A673 (cell line): ENCODE measurements at regions not wholly inside any gene's neighbourhood (a gene's known extent, or its start where the extent isn't known, plus 50 kb on each side); places are given as distances from the start of the nearest gene placed in this dataset.

Experiments
- BruUV-seq: library from RNA; stranded (reverse); fragments of 400-500 nt; replicated peaks from 2 replicates; lab custom pipeline; 2021; lab: Mats Ljungman, UMichigan
- CTCF ChIA-PET: fragments of 300-600 bp; sonication (Branson Sonifier 250); formaldehyde crosslinking; loops from one replicate; lab custom pipeline; 2022; ENCODE audit warnings: antibody characterized with exemption; lab: Charles Lee
- POLR2A ChIA-PET: fragments of 300-600 bp; sonication (Branson Sonifier 250); formaldehyde crosslinking; loops from one replicate; lab custom pipeline; 2022; ENCODE audit warnings: antibody characterized with exemption; ENCODE audit not compliant: low non-redundant PET; lab: Charles Lee
- DNase-seq: peaks from one replicate; pipeline ENCODE4 v3.0.0-alpha.2; 2015; ENCODE audit warnings: low spot score
- H3K27ac ChIP-seq: fragments of 200-600 bp; sonication (generic); 2 replicates; pipeline ENCODE4 v1.5.1; 2016; ENCODE audit warnings: mixed run types, low read depth, mild to moderate bottlenecking, mixed read lengths, antibody characterized with exemption, low read length; ENCODE audit not compliant: poor library complexity, severe bottlenecking
- H3K27me3 ChIP-seq: fragments of 200-600 bp; sonication (generic); replicated peaks from 2 replicates; pipeline ENCODE4 v1.6.1; 2017; ENCODE audit warnings: mixed run types, low read depth, mild to moderate bottlenecking, mixed read lengths, antibody characterized with exemption, low read length; ENCODE audit not compliant: insufficient read depth, poor library complexity
- H3K36me3 ChIP-seq: fragments of 200-600 bp; sonication (generic); 2 replicates; pipeline ENCODE4 v1.6.1; 2016; ENCODE audit warnings: mixed run types, mild to moderate bottlenecking, mixed read lengths, antibody characterized with exemption, low read length; ENCODE audit not compliant: insufficient read depth, poor library complexity, severe bottlenecking
- H3K4me1 ChIP-seq: fragments of 200-600 bp; sonication (generic); 2 replicates; pipeline ENCODE4 v1.6.1; 2017; ENCODE audit warnings: mixed run types, mild to moderate bottlenecking, mixed read lengths, antibody characterized with exemption, low read length; ENCODE audit not compliant: insufficient read depth, poor library complexity, severe bottlenecking
- H3K4me3 ChIP-seq: fragments of 200-600 bp; sonication (generic); 2 replicates; pipeline ENCODE4 v1.5.1; 2016; ENCODE audit warnings: low read depth, mixed run types, mild to moderate bottlenecking, mixed read lengths, low read length; ENCODE audit not compliant: poor library complexity, severe bottlenecking
- H3K9me3 ChIP-seq: fragments of 200-600 bp; sonication (generic); 2 replicates; pipeline ENCODE4 v1.6.1; 2016; ENCODE audit warnings: mixed run types, low read depth, mild to moderate bottlenecking, mixed read lengths, antibody characterized with exemption, low read length; ENCODE audit not compliant: poor library complexity, severe bottlenecking
- EZH2 ChIP-seq: fragments of 200-600 bp; sonication (generic); IDR thresholded peaks from 2 replicates; pipeline ENCODE4 v1.6.1; 2017; ENCODE audit warnings: borderline replicate concordance, low read depth, mild to moderate bottlenecking, mixed read lengths, antibody characterized with exemption, low read length; ENCODE audit not compliant: poor library complexity, severe bottlenecking
- intact Hi-C: fragments of 100-400 bp; cut with micrococcal nuclease; formaldehyde crosslinking; loops from one replicate; pipeline ENCODE4 v1.10.0; 2022; ENCODE audit not compliant: unreplicated experiment
- TF ChIP-seq, protein P1 (sequence below): fragments of 300-800, 200-600 bp; sonication (generic); conservative IDR thresholded peaks from 2 replicates; pipeline ENCODE4 v1.5.1; 2017; ENCODE audit warnings: low read depth, mild to moderate bottlenecking, antibody characterized with exemption, low read length, moderate library complexity, mixed read lengths

DNA sequence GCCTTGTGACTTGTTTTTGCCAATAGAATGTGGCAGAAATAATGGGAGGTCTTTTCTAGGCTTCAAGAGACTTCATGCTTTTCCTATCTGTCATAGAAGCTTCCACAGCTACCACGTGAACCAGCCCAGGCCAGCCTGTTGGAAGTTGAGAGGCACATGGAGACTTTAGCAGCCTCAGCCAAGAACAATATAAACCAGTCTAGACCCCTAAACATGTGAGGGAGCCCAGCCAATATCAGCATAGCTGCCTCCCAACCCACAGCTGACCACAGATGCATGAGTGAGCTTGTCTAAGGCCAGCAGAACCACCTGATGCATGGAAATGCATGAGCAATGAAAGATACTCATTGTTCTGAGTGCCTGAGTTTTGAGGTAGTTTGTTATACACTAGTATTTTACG, 540.7 kb upstream of the BTBD3 start:
- Histone ChIP-seq H3K27me3 (no peaks in the 10 kb centered on the region), H3K9me3 (no peaks in the 10 kb centered on the region), H3K36me3 (no peaks in the 10 kb centered on the region), H3K4me3 (no peak overlapping the region), H3K27ac (no peak overlapping the region), H3K4me1 (peaks cover 19% of the 10 kb centered on the region)
- intact Hi-C loops = loop anchor here (5.0 kb wide), 1 partner anchor 835 kb away; no protein-coding TSS in a partner anchor
- ChIA-PET POLR2A (no interaction called here), CTCF (no interaction called here)
- TF ChIP-seq, protein P1, sequence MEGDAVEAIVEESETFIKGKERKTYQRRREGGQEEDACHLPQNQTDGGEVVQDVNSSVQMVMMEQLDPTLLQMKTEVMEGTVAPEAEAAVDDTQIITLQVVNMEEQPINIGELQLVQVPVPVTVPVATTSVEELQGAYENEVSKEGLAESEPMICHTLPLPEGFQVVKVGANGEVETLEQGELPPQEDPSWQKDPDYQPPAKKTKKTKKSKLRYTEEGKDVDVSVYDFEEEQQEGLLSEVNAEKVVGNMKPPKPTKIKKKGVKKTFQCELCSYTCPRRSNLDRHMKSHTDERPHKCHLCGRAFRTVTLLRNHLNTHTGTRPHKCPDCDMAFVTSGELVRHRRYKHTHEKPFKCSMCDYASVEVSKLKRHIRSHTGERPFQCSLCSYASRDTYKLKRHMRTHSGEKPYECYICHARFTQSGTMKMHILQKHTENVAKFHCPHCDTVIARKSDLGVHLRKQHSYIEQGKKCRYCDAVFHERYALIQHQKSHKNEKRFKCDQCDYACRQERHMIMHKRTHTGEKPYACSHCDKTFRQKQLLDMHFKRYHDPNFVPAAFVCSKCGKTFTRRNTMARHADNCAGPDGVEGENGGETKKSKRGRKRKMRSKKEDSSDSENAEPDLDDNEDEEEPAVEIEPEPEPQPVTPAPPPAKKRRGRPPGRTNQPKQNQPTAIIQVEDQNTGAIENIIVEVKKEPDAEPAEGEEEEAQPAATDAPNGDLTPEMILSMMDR = no peak
- no peak for TF ChIP-seq EZH2
- DNase-seq = no peak
- no TSS peak for BruUV-seq

DNA sequence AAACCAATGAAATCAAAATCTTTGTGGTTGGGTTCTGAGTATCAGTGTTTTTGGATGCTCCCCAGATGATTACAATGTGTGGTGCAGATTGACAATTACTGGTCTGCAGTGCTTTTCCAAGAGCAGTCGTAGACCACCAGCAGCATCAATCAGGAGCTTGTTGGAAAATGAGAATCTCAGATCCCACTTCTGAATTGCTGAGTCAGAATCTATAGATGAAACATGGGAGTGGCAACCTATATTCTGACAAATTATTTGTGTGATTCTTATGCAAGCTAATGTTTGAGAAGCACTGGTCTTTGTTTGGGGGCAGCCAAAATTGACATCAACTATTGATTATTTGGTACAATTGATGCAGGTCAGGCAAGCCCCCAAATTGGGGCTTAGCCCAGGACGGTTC, 539.9 kb upstream of the BTBD3 start:
- Histone ChIP-seq H3K4me3 (no peak overlapping the region), H3K27me3 (no peaks in the 10 kb centered on the region), H3K27ac (no peak overlapping the region), H3K4me1 (peaks cover 19% of the 10 kb centered on the region), H3K9me3 (no peaks in the 10 kb centered on the region), H3K36me3 (no peaks in the 10 kb centered on the region)
- intact Hi-C loops = loop anchor here (5.0 kb wide), 1 partner anchor 835 kb away; no protein-coding TSS in a partner anchor
- TF ChIP-seq EZH2 = no peak
- TF ChIP-seq, protein P1 = no peak
- CTCF ChIA-PET = no interaction called here
- POLR2A ChIA-PET = no interaction called here
- DNase-seq = no peak
- no TSS peak for BruUV-seq

DNA sequence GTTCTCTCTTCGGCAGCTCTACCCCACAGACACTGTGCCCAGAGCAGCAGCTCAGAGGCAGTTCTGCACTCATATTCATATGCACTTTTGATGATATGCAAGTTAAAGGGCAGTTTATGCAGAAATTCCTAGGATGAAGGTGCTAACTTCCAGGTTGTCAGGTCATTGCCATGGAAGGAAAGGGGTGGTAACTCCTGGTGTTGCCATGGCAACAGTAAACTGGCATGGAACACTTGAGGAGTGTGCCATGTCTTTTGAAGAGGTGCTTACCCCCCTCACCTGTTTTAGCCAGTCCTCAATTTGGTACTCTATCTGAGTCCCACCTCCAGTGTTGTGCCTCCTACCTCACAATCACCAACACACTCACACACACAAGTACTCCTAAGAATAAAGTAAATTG, 539.4 kb upstream of the BTBD3 start:
- Histone ChIP-seq H3K27me3 (no peaks in the 10 kb centered on the region), H3K27ac (no peak overlapping the region), H3K4me3 (no peak overlapping the region), H3K9me3 (no peaks in the 10 kb centered on the region), H3K4me1 (peaks cover 19% of the 10 kb centered on the region), H3K36me3 (no peaks in the 10 kb centered on the region)
- ChIA-PET CTCF (no interaction called here), POLR2A (no interaction called here)
- no TSS peak for BruUV-seq
- no peak for TF ChIP-seq EZH2
- TF ChIP-seq, protein P1 = no peak
- no peak for DNase-seq
- intact Hi-C loops = loop anchor here (5.0 kb wide), 1 partner anchor 836 kb away; no protein-coding TSS in a partner anchor
